HG02938 (cell line): ENCODE measurements at regions not wholly inside any gene's neighbourhood (a gene's known extent, or its start where the extent isn't known, plus 50 kb on each side); places are given as distances from the start of the nearest gene placed in this dataset.

Experiments
- ATAC-seq: cut with Tn5 transposase; IDR thresholded peaks from one replicate; pipeline ENCODE4 v1.9.1; 2021; ENCODE audit warnings: mild to moderate bottlenecking, moderate library complexity; ENCODE audit not compliant: unreplicated experiment

DNA sequence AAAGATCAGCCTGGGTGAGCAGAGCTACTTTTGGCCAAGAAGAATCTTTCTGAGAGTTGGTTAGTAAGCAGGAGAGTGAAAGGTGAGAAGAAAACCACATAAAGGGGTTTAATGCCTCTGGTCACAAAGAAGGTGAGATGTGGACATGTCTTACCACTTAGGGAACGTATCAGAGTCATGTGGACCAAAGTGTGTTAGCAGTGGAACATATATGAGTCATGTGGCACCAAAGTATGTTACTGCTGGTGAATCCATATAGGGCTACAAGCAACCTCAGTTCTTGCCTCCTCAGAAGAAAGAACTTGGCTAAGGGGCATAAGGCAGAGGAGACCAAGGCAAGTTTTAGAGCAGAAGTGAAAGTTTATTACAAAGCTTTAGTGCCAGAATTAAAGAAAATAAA, 411.6 kb upstream of the NEGR1 start:
- no peak for ATAC-seq

DNA sequence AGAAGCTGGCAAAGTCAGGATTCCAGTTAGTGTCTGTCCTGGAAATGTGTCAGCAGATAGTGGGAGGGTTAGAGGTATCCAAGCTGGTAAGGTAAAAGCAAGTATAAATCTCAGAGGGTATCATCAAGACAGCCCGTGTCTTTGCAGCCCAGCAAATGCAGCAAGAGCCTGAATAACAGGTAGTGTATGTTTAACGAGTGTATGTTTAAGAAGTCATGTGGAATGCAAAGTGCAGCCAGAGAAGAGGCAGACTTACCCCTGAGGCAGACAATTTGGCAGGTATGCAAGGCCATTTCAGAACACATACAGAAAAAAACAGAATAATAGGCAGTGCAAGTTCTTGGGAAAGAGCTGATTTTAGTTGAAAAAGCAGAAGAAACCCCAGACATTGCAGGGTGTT, 411.0 kb upstream of the NEGR1 start:
- ATAC-seq, result no peak

DNA sequence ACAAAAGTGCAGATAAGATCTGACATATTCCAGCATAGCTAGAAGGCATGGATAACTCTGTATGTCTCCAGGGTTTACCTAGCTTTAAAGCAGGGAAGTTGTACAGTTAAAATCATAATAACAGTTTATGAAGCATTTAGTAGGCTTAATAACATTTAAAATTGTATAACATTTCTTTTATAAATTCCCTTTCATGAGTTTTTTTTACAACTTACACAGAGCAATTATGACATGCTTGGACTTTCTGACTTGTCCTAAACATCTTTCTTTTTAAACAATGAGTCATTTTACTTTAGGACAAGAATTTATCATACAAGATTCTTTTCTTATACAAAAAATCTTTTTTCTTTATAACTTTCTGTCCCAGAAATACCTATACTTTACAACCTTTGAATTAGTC, 408.5 kb upstream of the NEGR1 start:
- ATAC-seq, result no peak

DNA sequence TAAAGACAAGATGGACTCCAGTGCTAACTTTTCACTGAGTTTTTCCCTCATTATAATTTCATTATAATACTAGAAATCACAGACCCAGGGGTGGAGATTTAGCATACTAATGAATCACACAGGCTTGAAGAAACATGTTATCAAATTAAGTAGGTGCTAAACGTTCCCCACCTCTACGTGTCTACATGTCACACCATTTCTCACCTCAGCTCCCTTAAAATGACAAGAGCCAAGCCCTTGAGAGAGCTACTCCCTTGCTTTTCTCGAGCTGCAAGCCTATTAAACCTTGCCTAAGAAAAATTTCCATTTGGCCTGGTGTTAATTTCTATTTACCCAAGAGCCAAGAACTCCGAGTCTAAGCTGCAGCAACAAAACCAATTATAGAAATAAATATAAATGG, 396.3 kb upstream of the NEGR1 start:
- no peak for ATAC-seq

DNA sequence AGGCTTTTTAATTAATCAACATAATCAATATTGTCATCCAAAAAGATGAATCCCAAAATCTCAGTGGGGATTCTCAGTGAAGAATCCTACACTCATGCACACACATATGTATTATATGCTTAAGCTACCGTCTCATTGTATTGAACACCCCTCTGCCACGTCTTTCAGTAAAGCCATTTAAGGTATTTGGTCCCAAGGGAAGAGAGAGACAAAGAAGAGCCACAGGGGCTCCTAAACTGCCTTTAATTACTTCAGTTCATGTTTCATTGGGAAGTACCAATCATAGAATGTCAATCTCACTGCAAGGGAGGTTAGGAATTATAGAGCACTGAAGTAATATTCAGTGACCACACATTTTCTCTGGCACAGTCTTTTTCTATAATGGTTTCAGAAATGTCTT, 388.6 kb upstream of the NEGR1 start:
- no peak for ATAC-seq

DNA sequence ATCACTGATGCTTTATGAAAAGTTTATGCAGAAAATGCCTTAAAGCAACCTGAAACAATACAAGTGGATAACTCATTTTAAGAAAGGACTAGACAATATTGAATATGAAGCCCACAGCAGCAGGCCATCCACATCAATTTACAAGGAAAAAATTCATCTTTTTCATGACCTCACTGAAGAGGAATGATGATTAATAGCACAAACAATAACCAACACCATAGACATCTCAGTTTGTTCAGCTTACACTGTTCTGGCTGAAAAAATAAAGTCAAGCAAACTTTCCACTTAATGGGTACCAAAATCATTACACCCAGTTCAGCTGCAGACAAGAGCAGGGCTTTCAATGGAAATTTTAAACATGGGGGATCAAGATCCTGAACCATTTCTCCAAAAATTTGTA, 380.6 kb upstream of the NEGR1 start:
- ATAC-seq, result no peak

DNA sequence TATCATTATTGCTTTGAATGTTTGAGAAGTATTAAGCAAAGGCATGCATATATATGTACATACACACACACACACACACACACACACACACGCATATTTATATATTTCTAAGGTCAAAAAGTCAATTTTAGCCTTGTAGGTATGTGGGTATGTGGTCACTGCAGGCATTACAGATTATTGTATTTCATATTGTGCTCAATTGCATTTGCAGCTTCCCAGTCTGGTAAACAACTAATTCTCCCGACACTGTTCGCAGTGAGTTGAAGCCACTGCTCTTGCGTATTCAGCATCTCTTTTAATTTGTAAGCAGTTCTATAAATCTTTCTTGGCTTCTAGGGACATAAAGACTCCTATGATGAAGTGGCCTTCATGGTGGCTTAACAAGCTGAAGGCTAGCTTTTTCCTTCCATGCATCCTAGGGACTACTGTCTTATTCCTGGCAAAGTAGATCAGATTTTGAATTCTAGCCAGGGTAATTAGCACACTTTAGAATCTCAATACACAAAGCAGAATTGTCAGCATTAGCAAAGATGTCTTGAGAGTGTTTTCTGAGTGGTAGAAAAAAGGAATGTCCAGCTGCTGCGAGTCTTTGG, 368.6 kb upstream of the NEGR1 start:
- ATAC-seq, result no peak

DNA sequence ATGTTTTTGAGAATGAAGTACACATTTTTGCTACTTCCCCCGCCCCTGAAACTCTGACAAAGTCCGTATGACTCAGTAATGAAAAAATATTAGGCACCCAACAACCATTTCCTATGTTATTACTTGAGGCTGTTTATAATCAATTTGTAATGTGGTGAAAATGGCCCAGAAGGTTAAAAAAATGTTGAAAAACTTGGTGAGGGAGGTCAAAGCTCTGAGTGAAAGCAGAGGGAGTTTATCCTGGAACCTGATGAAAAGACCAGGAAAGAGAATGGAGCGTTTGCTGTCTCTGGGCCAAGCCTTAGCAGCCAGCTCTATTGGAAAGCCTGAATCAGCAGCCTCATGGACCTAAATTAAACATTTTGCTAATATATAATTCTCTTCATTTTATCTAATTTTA, 367.7 kb upstream of the NEGR1 start:
- ATAC-seq, result no peak

DNA sequence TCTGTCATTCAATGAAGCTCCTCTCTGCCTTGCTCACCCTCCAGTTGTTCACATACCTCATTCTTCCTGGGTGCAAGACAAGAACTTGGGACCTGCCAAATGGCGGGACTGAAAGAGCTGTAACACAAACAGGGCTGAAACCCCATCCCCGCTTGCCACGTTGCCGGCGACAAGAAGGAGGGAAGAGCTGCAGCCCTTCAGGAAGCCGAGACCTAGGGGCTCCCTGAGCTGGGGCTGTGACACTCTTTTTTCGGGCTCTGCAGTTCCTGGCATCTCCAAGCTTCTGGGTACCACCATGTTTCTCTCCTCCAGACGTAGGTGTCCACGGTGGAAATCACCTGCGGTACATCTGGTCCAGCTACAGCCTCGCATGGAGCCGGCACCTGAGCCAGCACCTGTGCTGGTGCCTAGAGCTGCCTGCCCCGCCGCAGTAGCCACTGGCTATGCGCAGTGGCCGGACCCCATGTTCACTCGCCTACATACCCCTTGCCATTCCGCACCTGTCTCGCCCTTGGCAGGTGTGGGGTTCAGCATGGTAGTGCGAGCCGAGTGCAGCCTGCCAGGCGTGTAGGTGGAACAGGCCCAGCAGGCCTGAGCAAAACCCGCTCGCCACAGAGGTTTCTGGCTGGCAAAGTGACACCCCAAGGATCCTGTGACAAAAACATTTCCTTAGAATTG, 367.0 kb upstream of the NEGR1 start:
- ATAC-seq, result no peak

DNA sequence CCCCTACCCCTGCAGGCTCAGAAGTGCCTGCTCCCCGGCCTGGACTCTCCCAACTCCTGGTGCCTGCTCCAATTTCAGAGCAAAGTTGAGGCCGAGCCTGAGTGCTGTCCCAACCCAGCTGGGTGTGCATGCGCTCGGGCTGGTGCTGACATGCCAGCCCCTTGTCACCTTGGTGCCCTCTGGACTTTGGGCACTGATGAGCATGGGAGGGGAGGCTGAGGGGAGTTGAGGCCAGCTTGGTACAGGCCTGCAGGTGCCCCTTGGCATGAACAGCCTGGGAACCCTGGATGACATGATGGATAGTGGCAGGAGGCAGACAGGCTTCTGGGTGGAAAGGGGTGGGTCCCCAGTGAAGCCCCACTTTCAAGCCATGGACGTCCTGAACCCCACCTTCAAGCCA, 366.1 kb upstream of the NEGR1 start:
- ATAC-seq, result no peak

DNA sequence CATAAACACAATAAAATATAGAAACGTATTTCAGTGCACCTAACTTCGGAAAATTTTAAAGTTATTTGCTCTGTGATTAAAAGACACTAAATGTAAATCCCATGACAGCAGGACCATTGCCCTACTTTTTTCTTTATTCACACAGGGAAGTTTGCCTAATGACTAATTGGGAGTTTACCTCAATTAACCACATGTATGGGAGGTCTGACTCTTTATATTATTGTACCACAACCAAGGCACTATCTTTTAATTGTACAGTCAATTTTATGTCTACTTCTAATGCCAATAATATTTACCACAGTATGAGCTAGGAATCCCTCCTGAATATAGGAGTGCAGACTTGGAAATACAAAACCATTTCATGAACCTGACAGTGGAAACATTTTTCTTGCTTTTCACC, 360.8 kb upstream of the NEGR1 start:
- no peak for ATAC-seq

DNA sequence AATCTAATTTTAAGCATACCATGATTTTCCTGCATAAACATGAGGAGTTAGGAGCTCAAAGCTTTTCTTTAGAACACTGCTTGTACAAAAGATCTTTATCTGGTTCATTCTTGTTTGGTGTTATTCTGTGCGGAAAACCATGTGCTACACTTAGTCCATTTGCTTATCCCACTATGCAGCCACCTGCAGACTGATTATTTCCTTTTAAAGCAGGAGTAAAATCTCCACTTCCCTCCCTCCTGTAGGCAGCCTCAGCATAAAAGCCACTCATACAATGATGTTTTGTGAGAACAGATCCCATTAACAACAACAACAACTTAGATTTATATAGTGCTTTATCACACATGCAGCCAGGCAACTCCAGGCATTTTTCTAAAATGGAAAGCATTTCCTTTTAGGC, 355.3 kb upstream of the NEGR1 start:
- ATAC-seq, result no peak

DNA sequence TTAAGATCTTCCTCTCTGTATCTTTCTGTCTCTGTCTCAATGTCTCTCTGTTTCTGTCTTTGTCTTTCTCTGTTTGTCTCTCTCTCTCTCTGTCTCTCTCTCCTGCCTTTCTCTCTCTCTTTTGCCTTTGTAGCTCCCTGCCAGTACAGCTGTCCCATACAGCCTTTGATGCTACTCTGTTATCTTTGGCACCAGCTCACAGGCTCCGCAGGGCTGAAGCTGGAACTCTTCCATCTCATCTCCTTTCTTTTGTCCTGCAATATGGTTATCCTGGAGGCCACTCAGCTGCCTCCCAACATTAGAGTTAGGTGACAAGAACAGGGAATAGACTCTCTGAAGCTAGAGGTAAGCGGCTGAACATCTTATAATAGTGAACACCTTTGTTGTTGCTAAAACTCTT, 354.3 kb upstream of the NEGR1 start:
- no peak for ATAC-seq

DNA sequence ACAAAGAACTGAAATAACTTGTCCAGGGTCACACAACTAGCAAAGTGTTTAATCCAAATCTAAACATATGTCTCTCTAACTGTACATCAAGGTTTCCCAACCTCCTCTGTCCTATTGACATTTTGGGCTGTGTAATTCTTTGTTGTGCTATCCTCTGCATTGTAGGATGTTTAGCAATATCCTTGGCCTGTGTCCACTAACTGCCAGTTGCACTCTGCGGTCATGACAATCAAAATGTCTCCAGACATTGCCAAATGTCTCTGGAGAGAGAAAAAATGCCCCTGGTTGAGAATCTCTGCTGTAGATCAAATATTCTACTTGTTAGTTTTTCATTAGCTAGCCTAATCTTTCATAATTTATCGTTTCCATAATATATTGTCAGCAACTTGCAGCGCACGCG, 353.4 kb upstream of the NEGR1 start:
- no peak for ATAC-seq

DNA sequence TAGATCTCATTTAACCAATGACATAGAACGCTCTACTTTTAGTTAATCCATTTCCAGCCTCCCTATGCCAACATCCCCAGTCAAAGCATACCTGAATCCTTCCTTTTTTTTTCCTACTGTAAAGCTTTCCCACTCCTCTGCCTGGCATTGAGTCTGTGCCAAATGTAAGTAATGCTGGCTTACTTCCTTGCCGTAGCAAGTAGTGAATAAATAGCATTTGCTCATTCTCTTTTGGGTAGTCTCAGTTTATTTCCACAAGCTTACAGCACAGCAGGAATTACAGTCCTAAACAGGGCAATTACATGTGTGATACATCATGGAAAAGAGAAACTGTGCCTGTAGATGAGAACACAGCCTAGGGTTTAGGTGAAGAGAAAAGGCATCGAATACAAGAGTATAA, 352.6 kb upstream of the NEGR1 start:
- ATAC-seq, result no peak

DNA sequence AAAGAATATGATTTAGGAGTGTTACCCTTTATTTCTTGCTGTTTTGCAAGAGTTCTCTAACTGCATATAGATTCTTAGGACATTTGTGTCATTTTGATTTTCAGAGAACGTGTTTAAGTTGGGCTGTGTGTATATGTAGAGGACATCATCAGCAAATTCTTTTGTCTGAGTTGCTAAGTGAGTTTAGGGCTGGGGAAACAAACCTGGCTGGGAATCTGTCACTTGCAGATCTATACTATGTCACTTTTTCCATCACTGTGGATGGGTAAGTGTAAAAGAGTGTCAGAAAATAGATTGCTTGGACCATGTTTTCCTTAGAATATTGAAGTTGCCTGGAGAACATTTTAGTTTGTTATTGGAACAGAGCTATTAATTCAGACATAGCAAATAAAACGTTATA, 349.1 kb upstream of the NEGR1 start:
- no peak for ATAC-seq

DNA sequence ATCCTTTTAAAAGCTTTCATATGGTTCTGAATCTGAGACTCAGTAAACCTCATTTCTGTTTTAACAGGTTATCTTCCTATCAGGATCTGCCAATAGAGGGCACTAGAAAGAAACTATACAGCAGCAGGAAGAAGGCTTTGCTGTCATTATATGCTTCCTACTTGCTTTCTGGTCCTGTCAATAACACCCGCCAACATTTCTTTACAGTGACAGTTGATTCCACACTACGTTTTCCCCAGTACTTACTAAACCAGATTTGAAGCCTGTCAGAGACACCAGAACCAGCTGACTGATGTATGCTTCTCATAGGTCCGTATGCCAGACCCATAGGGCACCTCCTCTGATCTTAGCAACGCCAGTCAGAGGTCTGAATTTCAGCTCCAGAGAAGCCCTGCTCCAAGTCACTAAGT, 341.0 kb upstream of the NEGR1 start:
- peak; percentile 83 for ATAC-seq

DNA sequence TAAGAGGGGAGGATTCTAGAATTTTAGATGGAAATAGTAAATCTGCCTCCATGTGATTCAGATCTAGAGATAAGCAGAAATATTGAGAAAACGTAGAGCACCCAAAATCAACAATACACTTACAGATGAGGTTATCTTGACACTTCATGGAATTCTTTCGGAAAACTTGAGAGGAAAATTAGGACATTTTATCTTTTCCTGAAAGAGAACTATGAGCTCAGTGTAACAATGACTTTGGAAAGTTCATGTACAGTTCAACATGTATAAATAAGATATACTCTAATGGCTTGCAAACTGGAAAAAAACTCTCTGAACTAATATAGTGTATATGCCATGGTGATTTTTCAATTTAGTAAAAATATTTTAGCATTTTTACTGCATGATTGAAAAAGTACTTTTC, 338.1 kb upstream of the NEGR1 start:
- ATAC-seq, result no peak

DNA sequence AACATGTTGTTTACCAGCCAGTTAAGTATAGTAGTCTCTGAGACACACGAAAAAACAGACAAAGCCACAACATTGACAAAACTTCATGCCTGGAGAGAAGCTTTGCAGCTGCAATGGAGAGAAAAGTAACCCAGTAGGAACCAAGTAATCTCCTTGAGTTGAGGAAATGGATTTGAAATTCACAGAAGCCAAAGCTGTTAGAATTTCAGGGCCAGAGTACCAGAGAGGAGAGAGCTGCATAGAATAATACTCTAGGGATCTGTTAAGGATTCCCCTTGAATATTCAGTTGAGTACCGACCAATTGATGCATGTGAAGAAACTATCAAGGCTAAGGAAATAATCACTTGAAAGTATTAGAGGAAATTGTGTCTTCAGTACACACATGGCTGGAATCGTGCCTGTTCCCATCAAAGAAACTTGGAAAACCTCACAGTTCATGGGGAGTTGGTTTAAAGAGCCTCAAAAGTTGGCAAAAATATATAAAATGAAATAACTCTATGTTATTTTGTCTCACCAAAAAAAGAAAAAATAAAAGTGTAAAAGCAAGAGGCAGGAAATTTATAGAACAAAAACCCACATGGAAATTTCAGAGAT, 324.0 kb upstream of the NEGR1 start:
- ATAC-seq, result no peak

DNA sequence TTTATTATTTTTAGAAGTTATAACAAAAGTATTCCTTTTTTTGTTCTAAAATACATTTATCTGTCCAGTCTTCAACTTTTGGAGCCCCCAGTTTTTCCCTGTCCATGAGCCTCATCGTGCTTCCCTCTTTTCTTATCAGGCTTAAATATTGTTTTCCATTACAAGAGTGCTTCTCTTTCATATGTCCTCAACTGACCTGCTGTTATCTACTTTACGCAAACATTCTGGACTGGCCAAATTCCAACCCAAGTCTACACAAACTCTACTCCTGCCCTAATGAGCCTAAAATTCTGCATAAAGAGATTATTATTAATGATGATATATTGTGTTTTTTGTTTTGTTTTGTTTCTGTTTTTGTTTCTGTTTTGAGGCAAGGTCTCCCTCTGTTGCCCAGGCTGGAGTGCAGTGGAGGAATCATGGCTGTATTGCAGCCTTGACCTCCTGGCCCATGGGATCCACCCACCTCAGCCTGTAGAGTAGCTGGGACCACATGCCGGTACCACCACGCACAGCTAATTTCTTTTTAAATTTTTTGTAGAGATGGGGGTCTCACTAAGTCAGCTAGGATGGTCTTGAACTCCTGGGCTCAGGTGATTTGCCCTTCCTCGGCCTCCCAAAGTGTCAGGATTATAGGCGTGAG, 318.8 kb upstream of the NEGR1 start:
- ATAC-seq, result no peak

DNA sequence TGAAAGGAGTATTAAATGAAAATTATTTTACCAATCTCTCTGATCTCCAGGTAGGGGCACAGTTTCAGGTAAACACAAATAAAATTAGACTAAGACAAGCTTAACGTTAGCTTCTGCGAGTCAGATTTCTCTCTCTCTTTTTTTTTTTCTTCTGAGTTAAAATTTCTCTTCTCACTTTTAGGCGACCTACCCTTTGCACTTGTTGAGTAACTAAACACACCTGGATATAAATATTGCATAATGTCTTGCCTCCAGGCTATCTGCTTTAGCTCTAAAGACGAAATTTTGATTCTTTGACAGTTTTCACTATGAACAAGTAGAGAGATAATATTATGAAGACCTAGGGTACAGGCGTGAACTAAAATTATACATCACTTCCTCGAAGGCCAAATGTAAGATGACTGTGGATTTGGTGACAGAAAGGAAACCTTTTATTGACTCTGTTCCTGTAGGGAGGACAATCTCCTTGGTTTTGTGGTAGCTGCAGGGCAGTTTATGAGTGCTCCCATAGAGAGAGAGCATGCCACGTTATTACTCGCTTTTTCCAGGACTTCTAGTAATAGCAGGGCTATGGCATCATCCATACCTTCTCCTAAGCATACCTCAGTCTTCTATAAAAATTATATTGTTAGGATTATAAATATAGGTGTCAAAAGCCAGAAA, 303.8 kb upstream of the NEGR1 start:
- no peak for ATAC-seq

DNA sequence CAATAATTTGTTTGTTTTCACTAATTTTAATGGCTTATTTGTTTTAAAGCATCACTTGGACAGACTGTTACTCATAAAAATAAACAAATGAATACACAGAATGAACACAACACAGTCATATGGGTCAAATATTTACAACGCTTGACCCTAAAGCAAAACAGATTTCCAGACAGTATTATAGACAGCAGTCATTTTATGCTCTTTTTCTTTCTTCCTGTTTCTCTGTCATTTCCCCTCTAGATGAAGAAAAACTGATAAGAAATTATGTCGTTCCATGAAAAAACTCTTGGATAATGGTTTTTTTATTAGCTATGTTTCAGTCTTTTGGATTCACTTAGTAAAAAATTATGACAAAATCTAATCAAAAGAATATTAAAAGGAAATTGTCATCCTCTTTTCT, 297.3 kb upstream of the NEGR1 start:
- no peak for ATAC-seq
